HepG2 (cell line): ENCODE measurements at regions not wholly inside any gene's neighbourhood (a gene's known extent, or its start where the extent isn't known, plus 50 kb on each side); places are given as distances from the start of the nearest gene placed in this dataset.

Experiments
- ATAC-seq: fragments of 200-7000 bp; cut with Tn5 transposase; 3 replicates; pipeline ENCODE4 v1.9.1; 2020; ENCODE audit warnings: mild to moderate bottlenecking, moderate library complexity
- BruUV-seq: library from RNA; stranded (reverse); fragments of 400-500 nt; replicated peaks from 2 replicates; lab custom pipeline; 2021; lab: Mats Ljungman, UMichigan
- CTCF ChIA-PET: fragments of 300-600 bp; formaldehyde crosslinking; extraction: SDS; loops from one replicate; lab custom pipeline; 2021; ENCODE audit warnings: low total read pairs, inconsistent platforms, low intra/inter-chr PET ratio; lab: Yijun Ruan, JAX
- POLR2A ChIA-PET: fragments of 350-600 bp; sonication (Branson Sonifier 250); formaldehyde crosslinking; loops from one replicate; lab custom pipeline; 2020; ENCODE audit warnings: antibody characterized with exemption, inconsistent platforms; lab: Yijun Ruan, JAX
- DNase-seq: peaks from one replicate; pipeline ENCODE4 v3.0.0-alpha.2; 2015; ENCODE audit warnings: low spot score
- FAIRE-seq: peaks from 3 replicates; lab custom pipeline; 2011; peaks lifted over from hg19 to GRCh38; lab: Jason Lieb, UNC
- H2AFZ ChIP-seq: one replicate; pipeline ENCODE4 v1.6.1; 2011; ENCODE audit warnings: low read length, inconsistent platforms
- H3K27ac ChIP-seq: fragments of 300-600 bp; 3 replicates; pipeline ENCODE4 v1.8.0; 2011; ENCODE audit warnings: mixed run types, mild to moderate bottlenecking, mixed read lengths, low read length, inconsistent platforms; ENCODE audit not compliant: insufficient read depth; ENCODE audit errors: extremely low read length
- H3K27me3 ChIP-seq, 2 experiments: fragments of 200-600 bp in 1 of 2; 2 replicates in 1 of 2; 3 replicates in 1 of 2; pipeline versions ENCODE4 v1.6.0 to v1.8.0; 2011; ENCODE audit warnings: low read length in 2 of 2, mild to moderate bottlenecking in 2 of 2, moderate library complexity in 2 of 2, inconsistent platforms in 1 of 2; ENCODE audit not compliant: insufficient read depth in 2 of 2, control insufficient read depth in 1 of 2
- H3K36me3 ChIP-seq, 2 experiments: fragments of 200-600 bp in 1 of 2; replicated peaks in 1 of 2; 2 replicates in 1 of 2; 3 replicates in 1 of 2; pipeline versions ENCODE4 v1.5.1 to v1.8.0; 2011; ENCODE audit warnings: low read length in 2 of 2, inconsistent platforms in 1 of 2; ENCODE audit not compliant: insufficient read depth in 2 of 2, control insufficient read depth in 1 of 2
- H3K4me1 ChIP-seq: 2 replicates; pipeline ENCODE4 v1.5.1; 2012; ENCODE audit warnings: low read length, inconsistent platforms; ENCODE audit not compliant: insufficient read depth
- H3K4me2 ChIP-seq: 2 replicates; pipeline ENCODE4 v1.6.0; 2011; ENCODE audit warnings: low read depth, low read length, inconsistent platforms
- H3K4me3 ChIP-seq, 3 experiments: fragments of 200-600 bp in 1 of 3; sonication (generic), shearing (Covaris generic) in 1 of 3; replicated peaks in 1 of 3; 2 replicates each; pipeline ENCODE4 v1.5.1; 2011 to 2016; ENCODE audit warnings: low read length in 3 of 3, inconsistent platforms in 2 of 3, low read depth in 2 of 3, mild to moderate bottlenecking in 2 of 3, control low read depth in 1 of 3, mixed read lengths in 1 of 3; ENCODE audit not compliant: insufficient read depth in 1 of 3
- H3K79me2 ChIP-seq: one replicate; pipeline ENCODE4 v1.6.1; 2011; ENCODE audit warnings: low read length, inconsistent platforms; ENCODE audit not compliant: insufficient read depth
- H3K9ac ChIP-seq: 2 replicates; pipeline ENCODE4 v1.6.0; 2011; ENCODE audit warnings: mild to moderate bottlenecking, low read depth, low read length, inconsistent platforms; ENCODE audit not compliant: insufficient read depth
- H3K9me3 ChIP-seq: 2 replicates; pipeline ENCODE4 v1.5.1; 2012; ENCODE audit warnings: mild to moderate bottlenecking, low read length
- H4K20me1 ChIP-seq: 2 replicates; pipeline ENCODE4 v1.6.0; 2011; ENCODE audit warnings: inconsistent platforms, mild to moderate bottlenecking, low read length, moderate library complexity; ENCODE audit not compliant: insufficient read depth
- ELF3 ChIP-seq: IDR thresholded peaks from 2 replicates; pipeline ENCODE4 v1.6.1; 2016; ENCODE audit warnings: missing genetic modification reagents, missing compliant biosample characterization
- ZNF20 ChIP-seq: sonication (generic); formaldehyde crosslinking; IDR thresholded peaks from 2 replicates; pipeline ENCODE4 v1.4.0; 2020; ENCODE audit warnings: mild to moderate bottlenecking, moderate library complexity, missing genetic modification reagents
- WGBS: methylation state at CpG from one replicate; pipeline ENCODE4 v1.1.6; 2017; ENCODE audit warnings: low lambda C conversion rate; 5-methylcytosine and 5-hydroxymethylcytosine counted together
- in situ Hi-C: cut with HindIII; loops from 2 replicates; pipeline ENCODE4 v1.10.0; 2017; ENCODE audit warnings: low pct_unique_long_range_greater_than_20kb; ENCODE audit not compliant: extremely low pct_ligation_motif_present
- intact Hi-C: fragments of 100-400 bp; cut with micrococcal nuclease; formaldehyde crosslinking; loops from one replicate; pipeline ENCODE4 v1.10.0; 2022; ENCODE audit not compliant: unreplicated experiment
- TF ChIP-seq, protein P1 (sequence below): sonication (generic); formaldehyde crosslinking; IDR thresholded peaks from 2 replicates; pipeline ENCODE4 v1.5.0; 2020; ENCODE audit warnings: mild to moderate bottlenecking, missing genetic modification reagents, borderline replicate concordance

DNA sequence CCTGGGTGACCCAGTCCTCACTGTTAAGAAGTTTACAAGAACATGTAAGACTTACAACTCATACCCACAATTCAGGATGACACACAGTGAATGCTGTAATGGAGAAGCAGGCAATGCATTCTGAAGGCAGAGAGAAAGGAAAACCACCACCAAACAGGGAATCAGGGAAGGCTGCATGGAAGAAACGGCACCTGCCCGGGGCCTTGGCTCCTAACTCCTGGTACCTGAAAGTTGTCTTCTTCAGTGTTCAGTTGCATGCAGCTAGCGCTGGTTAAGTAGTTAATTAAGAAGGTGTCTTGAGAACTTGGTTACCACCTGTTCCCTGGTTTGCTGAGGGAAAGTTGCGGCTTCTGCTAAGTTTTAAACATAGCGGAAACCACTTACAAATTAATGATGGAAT, 57.2 kb downstream of the GPR6 start (continued):
- TF ChIP-seq, protein P1, sequence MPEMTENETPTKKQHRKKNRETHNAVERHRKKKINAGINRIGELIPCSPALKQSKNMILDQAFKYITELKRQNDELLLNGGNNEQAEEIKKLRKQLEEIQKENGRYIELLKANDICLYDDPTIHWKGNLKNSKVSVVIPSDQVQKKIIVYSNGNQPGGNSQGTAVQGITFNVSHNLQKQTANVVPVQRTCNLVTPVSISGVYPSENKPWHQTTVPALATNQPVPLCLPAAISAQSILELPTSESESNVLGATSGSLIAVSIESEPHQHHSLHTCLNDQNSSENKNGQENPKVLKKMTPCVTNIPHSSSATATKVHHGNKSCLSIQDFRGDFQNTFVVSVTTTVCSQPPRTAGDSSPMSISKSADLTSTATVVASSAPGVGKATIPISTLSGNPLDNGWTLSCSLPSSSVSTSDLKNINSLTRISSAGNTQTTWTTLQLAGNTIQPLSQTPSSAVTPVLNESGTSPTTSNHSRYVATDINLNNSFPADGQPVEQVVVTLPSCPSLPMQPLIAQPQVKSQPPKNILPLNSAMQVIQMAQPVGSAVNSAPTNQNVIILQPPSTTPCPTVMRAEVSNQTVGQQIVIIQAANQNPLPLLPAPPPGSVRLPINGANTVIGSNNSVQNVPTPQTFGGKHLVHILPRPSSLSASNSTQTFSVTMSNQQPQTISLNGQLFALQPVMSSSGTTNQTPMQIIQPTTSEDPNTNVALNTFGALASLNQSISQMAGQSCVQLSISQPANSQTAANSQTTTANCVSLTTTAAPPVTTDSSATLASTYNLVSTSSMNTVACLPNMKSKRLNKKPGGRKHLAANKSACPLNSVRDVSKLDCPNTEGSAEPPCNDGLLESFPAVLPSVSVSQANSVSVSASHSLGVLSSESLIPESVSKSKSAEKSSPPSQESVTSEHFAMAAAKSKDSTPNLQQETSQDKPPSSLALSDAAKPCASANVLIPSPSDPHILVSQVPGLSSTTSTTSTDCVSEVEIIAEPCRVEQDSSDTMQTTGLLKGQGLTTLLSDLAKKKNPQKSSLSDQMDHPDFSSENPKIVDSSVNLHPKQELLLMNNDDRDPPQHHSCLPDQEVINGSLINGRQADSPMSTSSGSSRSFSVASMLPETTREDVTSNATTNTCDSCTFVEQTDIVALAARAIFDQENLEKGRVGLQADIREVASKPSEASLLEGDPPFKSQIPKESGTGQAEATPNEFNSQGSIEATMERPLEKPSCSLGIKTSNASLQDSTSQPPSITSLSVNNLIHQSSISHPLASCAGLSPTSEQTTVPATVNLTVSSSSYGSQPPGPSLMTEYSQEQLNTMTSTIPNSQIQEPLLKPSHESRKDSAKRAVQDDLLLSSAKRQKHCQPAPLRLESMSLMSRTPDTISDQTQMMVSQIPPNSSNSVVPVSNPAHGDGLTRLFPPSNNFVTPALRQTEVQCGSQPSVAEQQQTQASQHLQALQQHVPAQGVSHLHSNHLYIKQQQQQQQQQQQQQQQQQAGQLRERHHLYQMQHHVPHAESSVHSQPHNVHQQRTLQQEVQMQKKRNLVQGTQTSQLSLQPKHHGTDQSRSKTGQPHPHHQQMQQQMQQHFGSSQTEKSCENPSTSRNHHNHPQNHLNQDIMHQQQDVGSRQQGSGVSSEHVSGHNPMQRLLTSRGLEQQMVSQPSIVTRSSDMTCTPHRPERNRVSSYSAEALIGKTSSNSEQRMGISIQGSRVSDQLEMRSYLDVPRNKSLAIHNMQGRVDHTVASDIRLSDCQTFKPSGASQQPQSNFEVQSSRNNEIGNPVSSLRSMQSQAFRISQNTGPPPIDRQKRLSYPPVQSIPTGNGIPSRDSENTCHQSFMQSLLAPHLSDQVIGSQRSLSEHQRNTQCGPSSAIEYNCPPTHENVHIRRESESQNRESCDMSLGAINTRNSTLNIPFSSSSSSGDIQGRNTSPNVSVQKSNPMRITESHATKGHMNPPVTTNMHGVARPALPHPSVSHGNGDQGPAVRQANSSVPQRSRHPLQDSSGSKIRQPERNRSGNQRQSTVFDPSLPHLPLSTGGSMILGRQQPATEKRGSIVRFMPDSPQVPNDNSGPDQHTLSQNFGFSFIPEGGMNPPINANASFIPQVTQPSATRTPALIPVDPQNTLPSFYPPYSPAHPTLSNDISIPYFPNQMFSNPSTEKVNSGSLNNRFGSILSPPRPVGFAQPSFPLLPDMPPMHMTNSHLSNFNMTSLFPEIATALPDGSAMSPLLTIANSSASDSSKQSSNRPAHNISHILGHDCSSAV (CRISPR knock-in tag) = no peak

DNA sequence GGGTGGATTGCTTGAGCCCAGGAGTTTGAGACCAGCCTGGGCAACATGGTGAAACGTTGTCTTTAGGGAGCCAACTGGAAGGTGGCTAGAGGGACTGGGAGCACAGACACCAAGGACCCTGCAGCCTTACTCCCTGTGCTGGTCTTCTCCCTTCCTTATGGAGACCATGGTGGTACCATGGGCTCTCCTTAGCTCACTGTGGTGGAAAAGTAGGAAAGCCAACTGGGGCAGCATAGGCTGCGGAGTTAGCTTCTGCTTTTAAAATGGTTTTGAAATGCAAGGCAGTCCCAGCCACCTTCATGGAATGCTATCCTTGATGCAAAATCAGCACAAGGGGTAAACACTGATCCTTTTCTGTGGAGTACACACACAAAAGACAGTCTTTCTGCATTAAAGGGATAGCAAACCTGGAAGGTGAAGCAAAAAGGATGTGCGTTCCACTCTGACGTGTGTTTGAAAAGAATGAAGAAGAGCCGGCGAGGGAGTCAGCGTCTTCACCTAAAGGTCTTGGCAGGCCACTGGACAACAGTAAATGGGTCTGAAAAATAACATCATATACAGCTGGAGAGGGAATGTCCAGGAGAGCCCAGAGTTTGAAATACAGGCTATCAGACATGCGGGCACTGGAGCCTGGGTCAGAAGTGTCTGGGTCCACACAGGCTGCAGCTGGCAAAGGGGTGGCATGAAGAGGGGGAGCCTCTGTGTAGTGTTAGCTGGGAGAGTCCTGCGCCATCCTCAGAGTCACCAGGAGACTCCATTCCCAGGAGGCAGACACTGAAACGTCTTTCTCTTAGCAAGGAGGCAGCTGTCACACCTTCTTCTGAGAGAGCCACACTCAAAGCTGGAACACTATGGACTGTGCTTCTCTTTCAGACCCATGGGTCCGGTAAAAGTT, 58.5 kb downstream of the GPR6 start:
- CTCF ChIA-PET = interaction anchor here (5.3 kb wide), 1 partner anchor 331 kb away, joined by 113 read pairs; no protein-coding TSS in a partner anchor

More for the DNA sequence above, 58.5 kb downstream of the GPR6 start:
- peaks cover 0 to 9% of the 10 kb centered on the region in 2 experiments; a peak in 1 of 5 replicates for H3K27me3 ChIP-seq
- DNase-seq (no peak), ATAC-seq (no peak), FAIRE-seq (no peak)
- in situ Hi-C loops (no loop called here), intact Hi-C loops (loop anchor here (10.0 kb wide), 1 partner anchor 442 kb away; no protein-coding TSS in a partner anchor)
- H3K79me2 ChIP-seq = no peaks in the 10 kb centered on the region
- peaks cover 15% of the 10 kb centered on the region for H3K4me1 ChIP-seq
- POLR2A ChIA-PET = no interaction called here
- no peak overlapping the region for H3K27ac ChIP-seq
- H3K9ac ChIP-seq = no peak overlapping the region
- H3K4me2 ChIP-seq = no peak overlapping the region
- 45% methylated on average over 9 of the region's 11 CpGs for WGBS
- no TSS peak for BruUV-seq
- H3K4me3 ChIP-seq = no peak overlapping the region
- no peak for TF ChIP-seq ZNF20 (CRISPR knock-in tag)
- no peak for TF ChIP-seq ELF3 (CRISPR knock-in tag)
- no peaks in the 10 kb centered on the region for H3K36me3 ChIP-seq
- no peaks in the 10 kb centered on the region for H4K20me1 ChIP-seq
- H3K9me3 ChIP-seq = no peaks in the 10 kb centered on the region
- H2AFZ ChIP-seq = no peak overlapping the region
